ENCODE measurements at regions not wholly inside any gene's neighbourhood (a gene's known extent, or its start where the extent isn't known, plus 50 kb on each side); places are given as distances from the start of the nearest gene placed in this dataset.

DNA sequence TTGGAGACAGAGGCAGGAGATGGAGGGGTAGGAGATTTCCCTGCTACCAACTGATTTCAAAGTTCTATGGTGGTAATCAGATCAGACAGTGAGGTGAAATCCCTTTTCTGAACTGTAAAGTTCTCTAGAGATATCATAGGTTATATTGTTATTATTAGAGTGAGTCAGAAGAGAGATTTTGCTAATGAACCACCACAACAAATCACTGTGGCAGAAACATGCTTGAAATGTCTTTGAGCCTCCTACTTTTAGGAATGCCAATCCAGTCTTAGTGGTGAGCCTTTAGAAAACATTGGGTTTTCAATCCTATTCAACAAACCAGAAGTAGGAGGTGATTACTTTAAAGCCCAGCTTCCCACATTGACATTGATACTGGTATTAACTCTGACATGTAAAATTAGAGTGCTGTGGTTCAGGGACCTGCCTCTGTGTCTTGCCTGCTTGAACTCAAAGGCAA lies 136.7 kb upstream of the CNR1 start:
- TF ChIP-seq, protein P1, sequence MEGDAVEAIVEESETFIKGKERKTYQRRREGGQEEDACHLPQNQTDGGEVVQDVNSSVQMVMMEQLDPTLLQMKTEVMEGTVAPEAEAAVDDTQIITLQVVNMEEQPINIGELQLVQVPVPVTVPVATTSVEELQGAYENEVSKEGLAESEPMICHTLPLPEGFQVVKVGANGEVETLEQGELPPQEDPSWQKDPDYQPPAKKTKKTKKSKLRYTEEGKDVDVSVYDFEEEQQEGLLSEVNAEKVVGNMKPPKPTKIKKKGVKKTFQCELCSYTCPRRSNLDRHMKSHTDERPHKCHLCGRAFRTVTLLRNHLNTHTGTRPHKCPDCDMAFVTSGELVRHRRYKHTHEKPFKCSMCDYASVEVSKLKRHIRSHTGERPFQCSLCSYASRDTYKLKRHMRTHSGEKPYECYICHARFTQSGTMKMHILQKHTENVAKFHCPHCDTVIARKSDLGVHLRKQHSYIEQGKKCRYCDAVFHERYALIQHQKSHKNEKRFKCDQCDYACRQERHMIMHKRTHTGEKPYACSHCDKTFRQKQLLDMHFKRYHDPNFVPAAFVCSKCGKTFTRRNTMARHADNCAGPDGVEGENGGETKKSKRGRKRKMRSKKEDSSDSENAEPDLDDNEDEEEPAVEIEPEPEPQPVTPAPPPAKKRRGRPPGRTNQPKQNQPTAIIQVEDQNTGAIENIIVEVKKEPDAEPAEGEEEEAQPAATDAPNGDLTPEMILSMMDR (conservative IDR thresholded peaks at IDR 0.05; ENCODE audit: low read length), result no peak
- no peak overlapping the region for H3K4me3 ChIP-seq (ENCODE audit: low read length)
- no peak for DNase-seq (ENCODE audit: low read depth)

DNA sequence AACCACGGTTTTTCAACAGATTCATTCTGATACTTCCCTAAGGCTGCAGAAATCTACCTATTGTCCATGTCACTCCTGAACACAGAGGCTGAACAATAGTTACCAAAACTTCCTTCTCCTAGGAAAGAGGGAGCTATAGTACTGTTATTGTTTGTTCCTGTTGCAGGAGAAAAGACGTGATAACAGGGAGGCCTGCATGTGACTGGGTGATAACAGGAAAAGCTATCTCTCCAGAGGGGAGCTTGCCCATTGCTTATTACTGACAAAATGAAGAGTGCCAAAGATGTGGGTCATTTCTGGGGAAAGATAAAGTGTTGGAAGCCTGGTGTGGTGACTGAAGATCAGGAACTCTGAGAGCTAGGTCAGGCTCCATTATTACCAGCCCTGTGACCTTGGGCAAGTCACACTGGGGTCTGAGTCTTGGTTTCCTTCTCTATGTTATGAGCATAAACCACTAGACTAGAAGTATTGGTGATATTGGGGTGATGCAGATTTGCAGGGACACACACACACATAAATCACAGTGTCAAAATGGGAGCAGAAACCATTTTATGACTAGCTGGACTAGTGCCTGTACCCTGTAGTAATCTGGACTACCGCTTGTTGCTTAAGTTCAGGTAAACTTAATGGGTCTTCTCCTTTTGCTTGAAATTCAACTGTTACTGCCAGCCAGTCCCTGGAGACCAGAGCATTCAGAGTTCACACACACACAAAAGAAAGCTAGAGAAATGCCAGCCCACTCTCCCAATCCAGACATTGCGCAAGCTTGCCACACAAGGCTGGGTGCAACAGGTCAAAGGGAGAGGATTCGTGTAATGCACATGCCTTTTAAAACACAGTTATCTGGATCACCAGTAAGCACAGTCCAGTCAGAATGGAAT lies 136.0 kb upstream of the CNR1 start:
- no peak overlapping the region for H3K4me3 ChIP-seq (ENCODE audit: low read length)
- TF ChIP-seq, protein P1 (conservative IDR thresholded peaks at IDR 0.05; ENCODE audit: low read length), result no peak
- DNase-seq (ENCODE audit: low read depth), result no peak

DNA sequence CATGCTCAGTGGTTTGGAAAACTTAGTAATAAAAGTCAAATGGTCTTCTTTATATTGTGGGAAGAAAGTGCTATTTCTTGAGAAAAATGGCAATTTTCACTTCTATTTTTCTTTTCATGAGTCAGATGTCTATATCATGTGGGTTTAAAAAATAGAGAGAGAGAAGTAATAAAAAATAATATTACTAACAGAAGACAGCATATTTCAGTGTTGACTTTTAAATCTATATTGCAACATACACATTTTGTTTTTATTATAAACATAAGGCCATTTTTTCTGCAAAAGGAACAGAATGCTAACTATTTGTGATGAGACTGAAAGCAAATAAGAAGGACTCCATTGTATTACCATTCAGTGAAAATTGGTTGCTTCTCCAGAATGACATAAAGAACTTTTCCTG lies 135.1 kb upstream of the CNR1 start:
- DNase-seq (ENCODE audit: low read depth), result no peak
- TF ChIP-seq, protein P1 (conservative IDR thresholded peaks at IDR 0.05; ENCODE audit: low read length), result no peak
- H3K4me3 ChIP-seq (ENCODE audit: low read length), result no peak overlapping the region

DNA sequence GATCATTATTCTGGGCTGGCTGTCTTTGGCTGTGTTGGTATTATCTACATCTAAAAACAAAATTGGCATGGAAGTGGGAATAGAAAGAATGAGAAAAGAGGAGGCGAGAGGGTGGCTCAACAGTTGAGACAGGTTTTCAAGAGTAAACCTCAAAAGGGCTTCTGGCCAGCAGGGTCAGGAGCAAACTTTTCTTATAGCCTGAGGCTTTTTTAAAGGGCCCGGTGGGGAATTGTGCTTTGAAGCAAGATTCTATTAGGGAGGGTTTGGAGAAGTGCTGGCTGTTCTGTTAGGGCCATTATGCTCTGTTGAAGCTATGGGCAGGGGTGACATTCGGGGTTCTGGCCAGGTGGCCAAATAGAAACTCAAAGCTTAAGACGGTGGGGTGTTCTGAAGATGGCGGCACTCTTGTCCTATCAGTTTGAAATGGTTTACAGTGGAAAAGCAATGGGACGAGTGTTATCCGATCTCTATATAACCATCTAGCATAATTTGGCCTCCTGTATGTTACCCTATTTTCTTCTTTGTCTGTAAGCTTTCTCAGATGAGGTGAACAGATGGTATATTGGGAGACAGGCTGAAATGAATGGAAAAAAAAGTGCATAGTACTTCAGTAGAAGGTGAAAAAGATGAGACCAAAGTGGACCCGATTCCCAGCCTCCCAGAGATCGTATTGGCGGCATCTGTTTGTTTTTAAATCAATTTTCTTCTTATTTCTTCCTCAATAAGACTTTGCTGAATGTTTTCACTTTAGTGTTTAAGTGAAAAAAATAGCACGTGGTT lies 132.1 kb upstream of the CNR1 start:
- TF ChIP-seq, protein P1 (conservative IDR thresholded peaks at IDR 0.05; ENCODE audit: low read length), result no peak
- no peak for DNase-seq (ENCODE audit: low read depth)
- no peak overlapping the region for H3K4me3 ChIP-seq (ENCODE audit: low read length)

DNA sequence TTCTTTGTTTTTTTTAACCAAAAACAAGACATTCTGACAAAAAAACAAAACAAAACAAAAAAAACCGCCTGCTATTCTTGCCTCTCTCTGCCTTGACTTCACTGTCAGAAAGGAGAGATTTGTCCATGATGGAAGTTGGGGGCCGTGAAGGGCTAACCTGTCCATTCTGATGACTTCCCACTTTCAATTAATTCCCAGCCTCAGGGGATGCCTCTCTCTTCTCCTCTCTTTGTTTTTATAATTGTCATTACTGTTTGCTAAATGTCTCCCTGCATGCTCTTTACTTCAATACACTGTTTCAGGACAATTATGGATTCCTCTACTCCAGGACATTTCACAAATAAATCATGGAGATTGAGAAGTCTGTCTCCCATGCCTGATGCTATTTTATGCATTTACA lies 130.5 kb upstream of the CNR1 start:
- TF ChIP-seq, protein P1 (conservative IDR thresholded peaks at IDR 0.05; ENCODE audit: low read length), result no peak
- DNase-seq (ENCODE audit: low read depth), result no peak
- no peak overlapping the region for H3K4me3 ChIP-seq (ENCODE audit: low read length)

DNA sequence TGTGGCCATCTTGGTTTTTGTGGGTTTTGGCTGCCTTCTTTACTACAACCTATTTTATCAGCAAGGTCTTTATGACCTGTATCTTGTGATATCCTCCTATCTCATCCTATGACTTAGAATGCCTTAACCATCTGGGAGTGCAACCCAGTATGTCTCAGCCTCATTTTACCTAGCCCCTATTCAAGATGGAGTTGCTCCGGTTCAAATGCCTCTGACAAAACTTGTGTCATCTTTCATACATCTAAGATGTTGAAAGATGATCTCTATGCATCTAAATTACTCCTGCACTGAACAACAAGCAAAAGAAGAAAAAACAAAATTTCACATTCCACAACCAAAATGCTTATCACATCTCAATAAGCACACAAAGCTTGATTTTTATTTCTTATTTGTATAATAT lies 129.5 kb upstream of the CNR1 start:
- no peak overlapping the region for H3K4me3 ChIP-seq (ENCODE audit: low read length)
- no peak for DNase-seq (ENCODE audit: low read depth)
- TF ChIP-seq, protein P1 (conservative IDR thresholded peaks at IDR 0.05; ENCODE audit: low read length), result no peak

Measured in AG10803 (cell line).